ENCODE measurements at regions not wholly inside any gene's neighbourhood (a gene's known extent, or its start where the extent isn't known, plus 50 kb on each side); places are given as distances from the start of the nearest gene placed in this dataset.
A peak's percentile ranks its signal among the peaks of the same experiment; 100 is the strongest.
"Not testable (repeated sequence)": the region's sequence is repeated elsewhere in the genome, so short reads cannot be mapped to it uniquely, and the experiment has no call there.

DNA sequence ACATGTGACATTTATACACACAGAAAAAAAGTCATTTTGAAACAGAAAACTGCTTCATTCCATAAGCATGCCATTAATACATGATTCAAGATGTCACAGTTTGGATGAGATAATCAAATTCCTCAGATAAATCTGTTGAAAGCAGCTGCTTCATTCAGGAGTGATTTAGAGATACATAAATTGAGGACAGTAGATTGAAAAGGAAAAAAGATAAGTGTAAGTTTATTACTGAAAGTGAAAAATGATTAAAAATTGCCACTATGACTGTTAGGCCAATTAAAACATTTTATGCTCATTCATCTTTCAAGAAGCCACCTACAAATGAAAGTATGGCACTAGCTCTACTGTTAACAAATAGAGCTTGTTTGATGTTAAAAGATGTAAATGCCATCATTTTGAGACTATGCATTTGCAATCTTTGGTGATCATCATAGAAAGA, 136.9 kb upstream of the CDK6 start:
- no peak for DNase-seq (ENCODE audit: low read depth in 3 of 3)

DNA sequence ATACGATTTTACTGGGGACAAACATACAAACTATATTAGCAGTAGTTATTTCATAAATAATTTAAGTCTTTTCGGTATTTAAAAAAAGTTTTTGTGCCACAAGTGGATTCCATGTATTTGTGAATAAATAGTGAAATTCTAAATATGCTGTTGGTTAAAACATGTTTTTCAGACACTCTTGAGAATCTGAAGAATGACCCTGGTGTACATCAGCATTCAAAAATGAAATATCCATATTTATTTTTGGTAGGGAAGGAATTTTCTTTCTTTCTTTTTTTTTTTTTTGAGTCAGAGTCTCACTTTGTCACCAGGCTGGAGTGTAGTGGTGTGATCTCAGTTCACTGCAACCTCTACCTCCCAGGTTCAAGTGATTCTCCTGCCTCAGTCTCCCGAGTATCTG, 136.1 kb upstream of the CDK6 start:
- DNase-seq (ENCODE audit: low read depth in 3 of 3) = no peak

DNA sequence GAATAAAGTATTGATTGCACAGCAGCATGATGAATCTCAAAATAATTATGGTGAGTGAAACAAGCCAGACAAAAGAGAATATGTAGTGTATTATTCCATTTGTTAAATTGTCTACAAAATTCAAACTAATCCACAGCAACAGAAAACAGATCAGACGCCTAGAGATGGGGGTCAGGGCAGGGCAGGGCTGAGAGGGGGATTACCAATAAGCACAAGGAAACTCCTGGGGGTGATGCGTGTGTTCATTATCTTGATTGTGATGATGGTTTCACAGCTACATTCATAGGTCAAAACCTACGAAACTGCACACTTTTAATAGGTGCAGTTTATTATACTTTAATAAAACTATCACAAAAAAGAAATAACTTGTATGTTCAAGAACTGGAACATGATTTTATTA, 132.7 kb upstream of the CDK6 start:
- DNase-seq (ENCODE audit: low read depth in 3 of 3) = no peak

DNA sequence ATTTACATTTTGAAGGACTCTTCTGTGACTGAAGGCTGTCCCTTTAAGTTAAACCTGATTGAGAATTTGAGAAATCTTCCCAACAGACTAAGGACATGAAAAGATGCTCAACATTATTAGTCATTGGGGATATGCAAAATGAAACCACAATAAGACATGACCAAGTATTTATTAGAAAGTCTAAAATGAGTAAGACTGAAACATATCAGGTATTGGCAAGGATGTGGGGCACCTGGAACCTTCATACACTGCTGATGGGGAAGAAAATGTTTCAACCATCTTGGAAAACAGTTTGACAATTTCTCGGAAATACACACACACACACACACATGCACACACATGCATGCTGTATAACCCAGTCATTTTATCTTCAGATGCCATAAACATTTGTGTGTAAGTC, 132.1 kb upstream of the CDK6 start:
- DNase-seq (ENCODE audit: low read depth in 3 of 3) = no peak

DNA sequence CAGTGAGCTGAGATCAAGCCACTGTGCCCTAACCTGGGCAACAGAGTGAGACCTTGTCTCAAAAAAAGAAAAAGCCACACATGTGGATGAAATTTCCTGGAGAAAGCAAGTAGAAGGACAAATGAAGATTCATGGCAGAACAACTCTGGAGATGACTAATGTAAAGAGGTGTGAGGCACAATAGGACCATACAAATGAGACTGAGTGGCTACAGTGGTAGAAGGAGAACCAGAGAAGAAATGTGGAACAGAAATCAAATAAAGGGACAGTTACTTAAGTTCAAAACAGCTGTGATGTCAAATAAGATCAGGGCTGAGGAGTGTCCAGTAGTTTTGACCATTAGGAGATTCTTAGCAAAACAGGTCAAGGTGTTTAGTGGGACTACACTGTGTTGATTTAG, 130.9 kb upstream of the CDK6 start:
- no peak for DNase-seq (ENCODE audit: low read depth in 3 of 3)

DNA sequence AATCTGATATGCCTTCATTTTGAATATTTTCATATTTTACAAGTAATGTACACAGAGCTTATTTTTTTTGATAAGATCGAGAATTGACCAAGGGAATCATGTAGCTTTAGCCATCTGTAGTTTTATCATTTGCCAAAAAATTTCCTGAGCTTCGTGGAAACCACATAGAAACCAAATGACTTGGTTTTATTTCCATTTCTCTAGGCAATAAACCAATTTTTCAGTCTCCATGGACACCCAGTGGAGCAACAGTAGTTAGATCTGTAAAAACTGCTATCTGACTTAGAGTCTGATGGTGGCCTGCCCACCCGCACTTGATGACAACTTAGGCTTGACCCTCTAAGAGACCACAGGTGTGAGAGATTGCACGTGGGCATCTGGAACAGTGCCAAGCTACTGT, 127.8 kb upstream of the CDK6 start:
- DNase-seq (ENCODE audit: low read depth in 3 of 3) = no peak

DNA sequence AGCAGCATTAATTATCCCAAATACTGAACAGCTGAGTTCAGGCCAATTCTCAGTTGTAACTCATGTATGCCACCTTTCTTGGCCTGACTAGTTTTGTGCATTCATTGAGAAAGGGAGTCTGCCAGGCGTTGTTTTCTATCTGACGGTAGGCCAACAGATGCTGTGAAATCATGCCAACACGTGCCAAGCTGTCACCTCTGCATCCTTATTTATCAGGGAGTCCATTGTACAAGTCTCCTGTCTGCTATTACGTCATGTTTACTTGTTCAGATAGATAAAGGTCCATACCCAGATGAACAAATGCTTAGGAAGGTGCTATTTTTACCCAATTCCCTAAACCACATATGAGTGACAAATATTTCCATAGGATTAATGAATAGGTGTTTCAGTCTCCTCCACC, 127.2 kb upstream of the CDK6 start:
- no peak for DNase-seq (ENCODE audit: low read depth in 3 of 3)

DNA sequence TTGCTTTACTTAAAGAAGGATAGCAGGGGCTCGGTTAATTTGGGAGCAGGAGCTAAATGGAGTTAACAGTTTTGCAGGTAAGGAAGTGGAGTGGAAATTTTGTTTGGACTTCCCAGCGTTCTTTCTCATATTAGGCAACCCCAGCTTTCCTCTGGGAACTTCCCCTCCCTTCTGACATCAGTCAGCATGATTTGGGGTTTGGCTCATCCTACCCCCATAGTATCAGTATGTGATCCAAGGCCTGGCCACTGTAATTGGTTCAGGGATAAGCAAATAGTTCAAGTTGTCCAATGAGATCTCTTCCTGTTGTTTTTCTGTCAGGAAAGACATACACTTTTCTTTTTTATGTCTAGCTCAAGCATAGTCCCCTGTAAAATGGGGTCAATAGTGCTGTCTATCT, 125.6 kb upstream of the CDK6 start:
- no peak for DNase-seq (ENCODE audit: low read depth in 3 of 3)

DNA sequence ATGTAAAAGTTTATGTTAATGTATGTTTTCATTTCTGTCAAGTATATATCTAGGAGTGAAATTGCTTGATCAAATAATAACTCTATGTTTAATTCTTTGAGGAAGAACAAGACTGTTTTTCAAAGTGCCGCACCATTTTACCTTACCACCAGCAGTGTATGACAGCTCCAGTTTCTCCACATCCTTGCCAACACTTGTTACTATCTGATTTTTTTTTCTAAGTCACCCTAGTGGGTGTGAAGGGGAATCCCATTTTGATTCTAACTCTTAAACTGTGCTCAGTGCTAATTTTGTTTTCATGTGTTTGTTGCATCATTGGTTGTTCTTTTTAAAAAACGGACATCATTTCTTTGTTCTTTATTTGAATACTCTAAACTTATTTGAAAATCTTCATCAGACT, 120.2 kb upstream of the CDK6 start:
- DNase-seq (ENCODE audit: low read depth in 3 of 3) = no peak

DNA sequence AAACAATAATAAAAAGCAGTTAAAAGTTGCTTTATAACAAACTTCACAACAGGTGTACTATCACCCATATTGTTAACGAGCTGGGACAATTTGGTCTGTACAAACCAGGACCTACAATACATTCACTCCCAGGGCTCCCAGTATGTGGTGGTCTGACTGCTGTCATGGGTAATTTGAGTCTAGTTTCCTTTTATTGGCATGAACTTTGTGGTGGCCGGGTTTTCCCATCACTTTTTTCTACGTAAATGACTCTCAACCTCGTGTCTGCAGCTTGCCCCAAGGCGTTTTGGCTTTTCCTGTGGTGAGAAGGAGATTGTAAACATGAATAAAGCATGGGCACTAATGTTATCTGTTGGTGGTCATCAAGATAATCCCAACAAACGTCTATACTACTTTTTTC, 118.7 kb upstream of the CDK6 start:
- DNase-seq (ENCODE audit: low read depth in 3 of 3) = peak in 2 of 3 donors; percentile 12 to 20

DNA sequence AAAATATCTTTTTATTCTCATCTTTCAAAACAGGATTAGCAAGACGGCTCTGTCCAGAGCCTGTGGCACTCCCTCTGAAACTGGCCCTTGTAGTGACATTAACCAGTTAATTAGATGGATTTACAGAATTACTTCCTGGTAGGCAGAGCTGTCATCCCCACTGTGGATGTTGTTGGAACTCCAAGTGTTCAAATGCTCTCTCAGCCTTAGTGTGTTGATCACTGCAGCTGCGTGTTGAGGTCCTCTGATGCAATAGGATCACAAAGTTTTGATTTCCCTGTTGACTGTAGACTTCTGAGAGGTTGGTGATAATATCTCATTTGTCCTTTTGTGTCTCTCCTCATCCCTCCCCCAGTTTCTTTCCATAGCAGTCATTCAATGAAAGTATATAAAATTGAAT, 117.3 kb upstream of the CDK6 start:
- DNase-seq (ENCODE audit: low read depth in 3 of 3) = no peak

DNA sequence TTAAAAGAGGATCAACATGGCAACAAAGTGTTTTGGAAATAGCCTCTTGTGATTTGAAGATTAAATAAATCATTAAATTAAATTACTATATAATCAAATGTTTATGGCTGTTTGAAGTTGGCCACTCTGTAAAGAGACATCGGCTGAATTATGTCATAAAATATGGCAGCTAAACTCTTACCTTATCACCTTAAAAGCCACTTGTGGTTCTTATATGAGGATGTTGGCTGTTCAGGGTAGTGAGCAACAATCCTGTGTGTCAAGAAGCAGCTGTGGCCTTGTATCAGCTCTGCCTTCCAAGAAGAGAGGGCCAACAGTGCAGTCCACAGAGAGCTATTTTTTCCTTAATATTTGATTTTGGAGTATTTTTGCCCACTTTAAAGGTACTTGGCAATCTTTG, 113.4 kb upstream of the CDK6 start:
- no peak for DNase-seq (ENCODE audit: low read depth in 3 of 3)

DNA sequence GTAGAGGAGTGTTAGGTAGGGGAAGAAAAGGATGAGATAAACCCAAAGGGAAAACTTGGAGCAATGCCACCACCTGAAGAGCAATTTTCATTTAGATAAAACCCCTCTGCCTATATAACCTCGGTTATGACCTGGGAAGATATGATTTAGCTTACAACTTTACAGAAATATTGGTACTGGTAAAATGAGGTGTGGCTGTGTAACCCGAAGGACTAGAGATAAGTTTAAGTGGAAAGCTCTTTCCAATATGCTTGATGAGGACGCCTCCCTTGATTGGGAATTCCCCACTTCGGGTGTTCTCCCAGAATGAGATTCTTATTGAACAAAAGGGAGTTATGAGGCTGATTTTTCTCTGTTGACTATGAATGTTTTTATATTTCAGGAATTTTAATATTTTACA, 109.5 kb upstream of the CDK6 start:
- no peak for DNase-seq (ENCODE audit: low read depth in 3 of 3)

DNA sequence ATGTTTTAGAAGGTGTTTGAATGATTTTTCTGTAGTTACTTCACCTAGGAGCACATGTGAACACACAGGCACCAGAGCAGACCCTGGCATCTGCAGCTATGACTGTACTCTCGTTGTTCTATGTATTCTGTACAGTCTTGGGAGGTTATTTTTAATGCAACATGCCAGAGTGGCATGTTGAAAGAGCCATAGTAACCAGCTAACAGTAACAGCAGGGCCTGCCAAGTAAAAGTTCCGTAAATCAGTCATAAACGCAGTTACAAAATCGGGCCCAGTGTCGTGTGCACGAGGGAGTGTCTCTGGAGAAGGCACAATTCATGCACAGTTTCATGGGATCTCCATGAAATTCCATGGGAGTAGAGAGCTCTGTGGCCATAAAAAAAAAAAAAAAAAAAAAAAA, 108.3 kb upstream of the CDK6 start:
- DNase-seq (ENCODE audit: low read depth in 3 of 3) = no peak

DNA sequence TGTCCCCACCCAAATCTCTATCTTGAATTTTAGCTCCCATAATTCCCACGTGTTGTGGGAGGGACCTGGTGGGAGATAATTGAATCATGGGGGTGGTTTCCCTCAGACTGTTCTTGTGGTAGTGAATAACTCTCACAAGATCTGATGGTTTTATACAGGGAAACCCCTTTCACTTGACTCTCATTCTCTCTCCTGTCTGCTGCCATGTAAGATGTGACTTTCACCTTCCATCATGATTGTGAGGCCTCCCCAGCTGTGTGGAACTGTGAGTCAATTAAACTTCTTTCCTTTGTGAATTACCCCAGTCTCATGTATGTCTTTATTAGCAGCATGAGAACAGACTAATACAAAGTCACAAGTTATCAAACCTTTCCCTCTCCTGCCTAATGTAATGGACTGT, 106.3 kb upstream of the CDK6 start:
- not testable (repeated sequence) for DNase-seq (ENCODE audit: low read depth in 3 of 3)

DNA sequence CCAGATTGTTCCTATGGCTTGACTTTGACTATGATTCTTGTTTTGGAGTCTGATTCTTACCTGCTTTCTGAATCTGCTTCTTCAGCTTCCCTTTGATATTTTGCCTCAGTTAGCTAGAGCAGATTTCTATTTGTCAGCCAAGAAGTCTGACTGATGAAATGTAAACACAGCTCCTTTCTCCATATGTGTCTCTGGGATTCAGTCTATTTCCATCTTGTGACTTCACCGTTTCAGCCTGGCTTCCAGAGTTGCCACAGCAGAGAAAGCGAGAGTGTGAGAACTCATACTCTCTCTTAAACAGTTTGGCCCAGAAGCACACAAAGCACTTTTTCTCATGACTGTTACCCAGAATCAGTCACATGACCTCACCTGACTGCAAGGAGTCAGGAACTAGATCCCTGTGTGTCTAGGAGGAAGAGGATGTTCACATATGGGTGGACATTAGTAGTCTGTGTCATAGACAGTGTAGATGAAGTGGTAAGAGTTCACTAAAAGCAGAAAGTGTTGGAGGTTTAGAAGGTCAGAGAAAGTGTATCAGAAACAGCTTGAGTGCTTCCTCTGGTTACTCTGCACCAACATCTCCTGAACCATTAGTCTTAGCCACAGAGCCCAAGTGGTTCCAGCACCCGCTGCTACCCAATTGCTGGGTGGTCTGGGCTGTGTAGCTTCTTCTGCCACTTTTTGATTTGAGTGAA, 103.4 kb upstream of the CDK6 start:
- no peak for DNase-seq (ENCODE audit: low read depth in 3 of 3)

DNA sequence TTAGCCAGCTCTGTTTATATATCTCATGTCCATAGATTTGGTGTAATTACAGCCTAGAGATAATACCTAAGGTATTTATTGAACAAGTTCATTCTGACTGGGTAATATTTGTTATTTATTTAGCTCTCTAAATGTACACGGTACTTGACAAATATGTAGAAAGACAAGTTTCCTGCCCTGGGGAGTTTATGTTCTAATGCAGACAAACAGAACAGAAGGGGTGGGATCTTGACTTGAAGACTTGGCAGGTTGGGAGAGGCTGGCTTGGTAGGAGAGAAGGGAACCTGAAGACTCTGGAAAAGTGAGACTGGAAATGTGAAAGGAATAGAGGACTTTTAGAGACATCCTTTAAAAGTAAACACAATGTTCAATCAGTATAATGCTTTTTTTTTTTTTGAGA, 97.7 kb upstream of the CDK6 start:
- DNase-seq (ENCODE audit: low read depth in 3 of 3) = no peak

DNA sequence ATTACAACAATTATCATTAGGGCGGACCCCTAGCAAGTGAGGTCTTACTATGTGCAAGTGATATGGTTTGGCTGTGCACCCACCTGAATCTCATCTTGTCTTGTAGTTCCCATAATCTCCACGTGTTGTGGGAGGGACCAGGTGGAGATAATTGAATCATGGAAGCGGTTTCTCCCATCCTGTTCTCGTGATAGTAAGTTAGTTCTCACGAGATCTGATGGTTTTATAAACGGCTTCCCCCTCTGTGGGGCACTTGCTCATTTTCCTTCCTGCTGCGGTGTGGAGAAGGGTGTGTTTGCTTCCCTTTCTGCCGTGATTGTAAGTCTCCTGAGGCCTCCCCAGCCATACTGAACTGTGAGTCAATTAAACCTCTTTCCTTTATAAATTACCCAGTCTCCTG, 96.1 kb upstream of the CDK6 start:
- no peak for DNase-seq (ENCODE audit: low read depth in 3 of 3)

DNA sequence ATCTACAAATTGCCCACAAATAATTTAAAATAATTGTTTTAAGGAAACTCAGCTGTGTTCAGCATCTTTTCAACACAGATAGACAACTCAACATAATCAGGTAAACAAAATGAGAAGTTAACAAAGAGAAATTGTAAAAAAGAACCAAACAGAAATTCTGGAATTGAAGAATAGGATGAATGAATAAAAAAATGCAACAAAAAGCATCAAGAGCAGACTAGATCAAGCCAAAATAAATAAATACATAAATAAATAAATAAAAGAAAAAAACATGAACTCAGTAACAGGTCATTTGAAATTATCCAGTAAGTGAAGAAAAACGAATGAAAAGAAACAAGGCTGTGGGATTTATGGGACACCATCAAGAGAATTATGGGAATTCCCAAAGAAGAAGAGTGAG, 94.0 kb upstream of the CDK6 start:
- DNase-seq (ENCODE audit: low read depth in 3 of 3) = no peak

DNA sequence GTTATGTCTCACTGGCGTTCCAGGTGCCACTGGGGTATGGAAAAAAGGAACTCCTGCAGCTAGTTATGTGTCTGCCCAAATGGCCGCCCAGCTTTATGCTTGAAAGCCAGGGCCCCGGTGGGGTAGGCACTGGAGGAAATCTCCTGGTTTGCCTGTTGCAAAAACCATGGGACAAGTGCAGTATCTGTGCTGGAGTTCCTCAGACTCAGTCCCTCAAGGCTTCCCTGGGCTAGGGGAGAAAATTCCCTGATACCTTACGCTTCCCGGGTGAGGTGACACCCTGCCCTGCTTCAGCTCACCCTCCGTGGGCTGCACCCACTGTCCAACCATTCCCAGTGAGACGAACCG, 90.3 kb upstream of the CDK6 start:
- DNase-seq (ENCODE audit: low read depth in 3 of 3) = no peak

DNA sequence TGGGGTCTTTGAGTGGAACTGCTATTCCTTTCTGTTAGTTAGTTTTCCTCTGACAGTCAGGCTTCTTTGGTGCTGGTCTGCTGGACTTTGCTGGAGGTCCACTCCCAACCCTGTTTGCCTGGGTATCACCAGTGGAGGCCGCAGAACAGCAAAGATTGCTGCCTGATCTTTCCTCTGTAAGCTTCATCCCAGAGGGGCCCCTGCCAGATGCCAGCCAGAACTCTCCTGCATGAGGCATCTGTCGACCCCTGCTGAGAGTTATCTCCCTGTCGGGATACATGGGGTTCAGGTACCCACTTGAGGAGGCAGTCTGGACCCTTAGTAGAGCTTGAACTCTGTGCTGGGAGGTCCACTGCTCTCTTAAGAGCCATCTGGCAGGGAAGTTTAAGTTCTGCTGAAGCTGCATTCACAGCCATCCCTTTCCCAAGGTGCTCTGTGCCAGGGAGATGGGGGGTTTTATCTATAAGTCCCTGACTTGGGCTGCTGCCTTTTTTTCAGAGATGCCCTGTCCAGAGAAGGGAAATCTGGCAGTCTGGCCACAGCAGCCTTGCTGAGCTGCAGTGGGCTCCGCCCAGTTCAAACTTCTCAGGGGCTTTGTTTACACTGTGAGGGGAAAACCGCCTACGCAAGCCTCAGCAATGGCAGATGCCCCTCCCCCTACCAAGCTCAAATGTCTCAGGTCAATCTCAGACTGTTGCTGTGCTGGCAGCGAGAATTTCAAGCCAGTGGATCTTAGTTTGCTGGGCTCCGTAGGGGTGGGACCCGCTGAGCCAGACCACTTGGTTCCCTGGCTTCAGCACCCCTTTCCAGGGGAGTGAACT, 89.7 kb upstream of the CDK6 start:
- DNase-seq (ENCODE audit: low read depth in 3 of 3) = no peak

DNA sequence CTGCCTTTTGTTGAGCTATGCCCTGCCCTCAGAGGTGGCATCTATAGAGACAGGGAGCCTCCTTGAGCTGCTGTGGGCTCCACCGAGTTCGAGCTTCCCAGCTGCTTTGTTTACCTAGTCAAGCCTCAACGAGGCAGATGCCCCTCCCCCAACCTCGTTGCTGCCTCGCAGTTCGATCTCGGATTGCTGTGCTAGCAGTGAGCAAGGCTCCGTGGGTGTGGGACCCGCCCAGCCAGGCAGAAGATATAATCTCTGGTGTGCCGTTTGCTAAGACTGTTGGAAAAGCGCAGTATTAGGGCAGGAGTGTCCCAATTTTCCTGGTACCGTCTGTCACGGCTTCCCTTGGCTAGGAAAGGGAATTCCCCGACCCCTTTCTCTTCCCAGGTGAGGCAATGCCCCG, 88.4 kb upstream of the CDK6 start:
- no peak for DNase-seq (ENCODE audit: low read depth in 3 of 3)

DNA sequence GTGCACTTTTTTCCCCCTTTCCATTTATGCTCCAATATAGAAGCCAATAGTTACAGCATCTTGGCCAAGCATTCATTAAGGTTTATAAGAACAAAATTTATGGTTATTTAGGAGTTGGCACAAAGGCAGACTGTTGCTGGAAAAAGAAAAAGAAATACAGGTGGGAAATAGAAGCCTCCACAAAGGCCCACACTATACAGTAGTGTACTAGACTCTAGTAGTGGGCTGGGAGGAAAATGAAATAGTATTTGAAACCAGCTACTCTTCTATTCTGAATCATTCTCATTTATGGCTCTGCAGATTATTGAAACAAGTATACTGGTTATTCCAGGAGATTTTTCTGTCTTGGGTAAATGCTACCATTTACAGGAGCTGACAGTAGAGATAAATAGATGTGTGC, 80.9 kb upstream of the CDK6 start:
- no peak for DNase-seq (ENCODE audit: low read depth in 3 of 3)

DNA sequence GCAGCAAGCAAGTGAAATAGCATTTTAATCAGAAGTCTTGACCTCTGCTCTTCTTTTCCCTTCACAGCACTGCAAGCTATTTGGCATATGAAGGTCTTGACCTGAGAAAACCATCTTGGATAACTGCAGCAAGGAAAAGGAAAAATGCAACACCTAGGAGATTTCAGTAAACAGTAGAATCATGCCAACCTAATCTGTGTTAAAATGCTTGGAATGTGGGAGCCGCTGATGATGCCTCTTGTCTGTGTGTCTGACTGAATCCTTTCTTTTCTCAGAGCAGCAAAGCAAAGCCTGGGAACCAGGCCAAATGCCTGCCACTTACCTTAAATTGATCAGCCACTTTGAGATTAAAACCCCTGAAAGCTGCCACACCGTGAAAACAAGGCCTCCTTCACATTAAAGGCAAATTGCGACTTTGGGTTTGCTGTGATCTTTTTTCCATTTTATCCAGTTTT, 80.4 kb upstream of the CDK6 start:
- DNase-seq (ENCODE audit: low read depth in 3 of 3) = no peak

Data from stimulated activated CD4-positive, alpha-beta T cell treated with anti-CD3 and anti-CD28 coated beads, TNF-alpha, amount 100 ng/mL, for 48 hours (primary cell).